ENCODE measurements at regions not wholly inside any gene's neighbourhood (a gene's known extent, or its start where the extent isn't known, plus 50 kb on each side); places are given as distances from the start of the nearest gene placed in this dataset.
A peak's percentile ranks its signal among the peaks of the same experiment; 100 is the strongest.

DNA sequence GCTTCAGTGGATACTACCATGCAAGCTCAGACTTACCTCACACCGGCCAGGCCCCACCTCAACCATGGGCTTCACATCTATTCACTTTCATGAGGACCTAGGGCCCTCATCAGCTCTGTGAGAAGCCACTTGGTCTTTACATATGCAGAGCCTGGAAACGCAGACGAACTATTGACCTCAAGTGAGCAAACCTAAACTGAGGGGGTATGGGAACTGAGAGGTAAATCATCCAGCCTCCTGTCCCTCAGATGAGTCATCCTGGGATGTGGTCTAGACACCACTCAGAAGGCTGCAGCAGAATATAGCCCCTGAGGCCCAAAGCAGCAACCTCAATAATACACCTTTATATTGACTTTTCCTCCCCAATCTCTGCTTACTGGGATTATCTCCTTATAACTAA, 578.0 kb downstream of the INSC start:
- Histone ChIP-seq H3K4me1 (peaks cover 0 to 13% (median 5%) of the 10 kb centered on the region in 3 donors), H3K36me3 (no peaks in the 10 kb centered on the region), H3K9me3 (no peaks in the 10 kb centered on the region), H3K4me3 (no peak overlapping the region), H3K27ac (no peak overlapping the region), H3K27me3 (no peaks in the 10 kb centered on the region)
- FAIRE-seq (no peak), ATAC-seq (no peak), DNase-seq (no peak)
- intact Hi-C loops (cut with DNase I) = no loop called here
- TF ChIP-seq, protein P1, sequence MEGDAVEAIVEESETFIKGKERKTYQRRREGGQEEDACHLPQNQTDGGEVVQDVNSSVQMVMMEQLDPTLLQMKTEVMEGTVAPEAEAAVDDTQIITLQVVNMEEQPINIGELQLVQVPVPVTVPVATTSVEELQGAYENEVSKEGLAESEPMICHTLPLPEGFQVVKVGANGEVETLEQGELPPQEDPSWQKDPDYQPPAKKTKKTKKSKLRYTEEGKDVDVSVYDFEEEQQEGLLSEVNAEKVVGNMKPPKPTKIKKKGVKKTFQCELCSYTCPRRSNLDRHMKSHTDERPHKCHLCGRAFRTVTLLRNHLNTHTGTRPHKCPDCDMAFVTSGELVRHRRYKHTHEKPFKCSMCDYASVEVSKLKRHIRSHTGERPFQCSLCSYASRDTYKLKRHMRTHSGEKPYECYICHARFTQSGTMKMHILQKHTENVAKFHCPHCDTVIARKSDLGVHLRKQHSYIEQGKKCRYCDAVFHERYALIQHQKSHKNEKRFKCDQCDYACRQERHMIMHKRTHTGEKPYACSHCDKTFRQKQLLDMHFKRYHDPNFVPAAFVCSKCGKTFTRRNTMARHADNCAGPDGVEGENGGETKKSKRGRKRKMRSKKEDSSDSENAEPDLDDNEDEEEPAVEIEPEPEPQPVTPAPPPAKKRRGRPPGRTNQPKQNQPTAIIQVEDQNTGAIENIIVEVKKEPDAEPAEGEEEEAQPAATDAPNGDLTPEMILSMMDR (IDR thresholded peaks at IDR 0.05) = no peak
- 91 to 94% methylated on average over 3 of the region's 3 CpGs for WGBS, 2 donors

GRCh38 chr11:15695096-15695721, 580.5 kb downstream of the INSC start:
- Histone ChIP-seq H3K4me1 (peaks cover 7 to 21% (median 11%) of the 10 kb centered on the region in 3 donors), H3K9me3 (no peaks in the 10 kb centered on the region), H3K36me3 (no peaks in the 10 kb centered on the region), H3K4me3 (no peak overlapping the region), H3K27me3 (no peaks in the 10 kb centered on the region), H3K27ac (no peak overlapping the region)
- no peak for ATAC-seq
- intact Hi-C loops (cut with DNase I) = no loop called here
- DNase-seq = no peak
- no peak for FAIRE-seq
- 66 to 74% methylated on average over 3 of the region's 3 CpGs for WGBS, 2 donors
- TF ChIP-seq, protein P1 (IDR thresholded peaks at IDR 0.05) = no peak

GRCh38 chr11:15696069-15696468, 581.3 kb downstream of the INSC start:
- TF ChIP-seq, protein P1 (IDR thresholded peaks at IDR 0.05) = no peak
- intact Hi-C loops (cut with DNase I) = no loop called here
- 78% methylated on average over 3 of the region's 3 CpGs for WGBS, 2 donors
- DNase-seq (no peak), ATAC-seq (no peak), FAIRE-seq (no peak)
- Histone ChIP-seq H3K27me3 (no peaks in the 10 kb centered on the region), H3K4me1 (peaks cover 10 to 26% (median 11%) of the 10 kb centered on the region in 3 donors), H3K4me3 (no peak overlapping the region), H3K27ac (no peak overlapping the region), H3K36me3 (no peaks in the 10 kb centered on the region), H3K9me3 (no peaks in the 10 kb centered on the region)

DNA sequence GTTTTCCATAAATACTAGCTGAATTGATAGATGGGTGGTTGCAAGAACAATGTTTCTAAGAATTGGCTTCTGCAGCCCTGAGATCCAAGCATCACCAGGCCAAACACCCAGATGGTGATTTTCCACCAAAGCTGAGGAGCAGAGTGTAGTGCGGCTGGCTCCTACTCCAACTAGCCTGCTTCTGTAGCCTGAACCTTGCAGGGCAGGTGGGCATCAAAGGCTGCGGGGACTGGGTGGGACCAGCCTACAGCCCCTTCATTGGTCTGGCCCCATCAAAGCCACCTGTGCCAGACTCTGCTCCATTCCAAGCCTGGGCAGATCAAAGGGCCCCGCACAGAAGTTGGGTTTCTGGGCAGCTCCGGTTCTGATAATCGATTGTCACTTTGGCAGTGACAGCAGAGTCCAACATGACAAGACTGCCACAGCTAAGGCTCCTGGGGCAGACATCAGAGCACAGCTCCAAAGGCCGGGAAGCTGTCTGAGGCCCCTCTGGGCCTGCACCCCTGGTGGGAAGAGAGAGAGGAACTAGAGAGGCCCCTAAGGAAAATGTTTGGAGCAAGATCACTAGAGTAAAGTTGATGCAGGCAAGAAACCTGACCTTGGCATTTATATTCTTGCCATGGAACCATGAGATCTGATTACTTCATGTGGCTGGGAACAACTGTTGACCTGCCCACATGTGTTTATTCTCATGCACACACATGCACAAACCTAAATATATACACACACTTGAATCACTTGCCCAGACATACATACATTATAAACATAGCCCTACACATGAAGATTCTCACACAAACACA, 582.9 kb downstream of the INSC start:
- Histone ChIP-seq H3K4me3 (no peak overlapping the region), H3K36me3 (no peaks in the 10 kb centered on the region), H3K9me3 (no peaks in the 10 kb centered on the region), H3K4me1 (peaks cover 10 to 26% (median 11%) of the 10 kb centered on the region in 3 donors), H3K27me3 (no peaks in the 10 kb centered on the region), H3K27ac (peak overlapping the region in 3 of 4 donors; percentile 17 to 66 (median 32))
- ATAC-seq (peak; percentile 68 to 86 (median 75)), FAIRE-seq (no peak), DNase-seq (peak in 5 of 6 donors; percentile 22 to 76 (median 29))
- WGBS, 2 donors = 30 to 46% methylated on average over 6 of the region's 6 CpGs
- intact Hi-C loops (cut with DNase I) = no loop called here
- TF ChIP-seq, protein P1 (IDR thresholded peaks at IDR 0.05) = no peak

GRCh38 chr11:15698855-15699254, 584.1 kb downstream of the INSC start:
- DNase-seq = no peak
- Histone ChIP-seq H3K36me3 (no peaks in the 10 kb centered on the region), H3K4me3 (no peak overlapping the region), H3K4me1 (peaks cover 10 to 26% (median 11%) of the 10 kb centered on the region in 3 donors), H3K9me3 (no peaks in the 10 kb centered on the region), H3K27me3 (no peaks in the 10 kb centered on the region), H3K27ac (no peak overlapping the region)
- TF ChIP-seq, protein P1 (IDR thresholded peaks at IDR 0.05) = no peak
- no peak for FAIRE-seq
- no peak for ATAC-seq
- intact Hi-C loops (cut with DNase I) = no loop called here
- 94 to 97% methylated on average over 3 of the region's 3 CpGs for WGBS, 2 donors
